Activated CD4-positive, alpha-beta T cell treated with anti-CD3 and anti-CD28 coated beads for 48 hours (primary cell): ENCODE measurements at regions not wholly inside any gene's neighbourhood (a gene's known extent, or its start where the extent isn't known, plus 50 kb on each side); places are given as distances from the start of the nearest gene placed in this dataset.

ENCODE experiments used
- DNase-seq: peaks from one replicate; pipeline ENCODE4 v3.0.0-alpha.2; 2020

GRCh38 chr11:92725352-92725751 is 244.1 kb upstream of the MTNR1B start:
- DNase-seq, result no peak

GRCh38 chr11:92727123-92727522 is 242.3 kb upstream of the MTNR1B start:
- no peak for DNase-seq

GRCh38 chr11:92727769-92728168 is 241.7 kb upstream of the MTNR1B start:
- DNase-seq, result no peak

GRCh38 chr11:92728628-92729027 is 240.8 kb upstream of the MTNR1B start:
- DNase-seq, result no peak

- DNase-seq, result no peak
Measured at GRCh38 chr11:92735039-92735438, 234.4 kb upstream of the MTNR1B start.

GRCh38 chr11:92738276-92738675 is 231.2 kb upstream of the MTNR1B start:
- DNase-seq, result no peak

- no peak for DNase-seq
Measured at GRCh38 chr11:92739041-92739440, 230.4 kb upstream of the MTNR1B start.

- DNase-seq, result no peak
Measured at GRCh38 chr11:92739491-92739890, 230.0 kb upstream of the MTNR1B start.

- DNase-seq, result no peak
Measured at GRCh38 chr11:92740276-92740675, 229.2 kb upstream of the MTNR1B start.

GRCh38 chr11:92744929-92745585 is 224.4 kb upstream of the MTNR1B start:
- DNase-seq, result no peak

GRCh38 chr11:92750794-92751193 is 218.7 kb upstream of the MTNR1B start:
- DNase-seq, result no peak

- DNase-seq, result no peak
Measured at GRCh38 chr11:92751594-92751993, 217.9 kb upstream of the MTNR1B start.

- DNase-seq, result no peak
Measured at GRCh38 chr11:92752122-92752521, 217.3 kb upstream of the MTNR1B start.

- no peak for DNase-seq
Measured at GRCh38 chr11:92753161-92753560, 216.3 kb upstream of the MTNR1B start.

GRCh38 chr11:92758241-92758780 is 211.1 kb upstream of the MTNR1B start:
- DNase-seq, result no peak

- DNase-seq, result no peak
Measured at GRCh38 chr11:92759571-92760214, 209.8 kb upstream of the MTNR1B start.

- DNase-seq, result no peak
Measured at GRCh38 chr11:92762121-92762540, 207.3 kb upstream of the MTNR1B start.

- DNase-seq, result no peak
Measured at GRCh38 chr11:92763336-92763735, 206.1 kb upstream of the MTNR1B start.

- no peak for DNase-seq
Measured at GRCh38 chr11:92764128-92764527, 205.3 kb upstream of the MTNR1B start.

GRCh38 chr11:92765082-92765840 is 204.2 kb upstream of the MTNR1B start:
- DNase-seq, result no peak

- DNase-seq, result no peak
Measured at GRCh38 chr11:92765965-92766371, 203.5 kb upstream of the MTNR1B start.

- DNase-seq, result no peak
Measured at GRCh38 chr11:92766698-92767097, 202.8 kb upstream of the MTNR1B start.

GRCh38 chr11:92767416-92767815 is 202.0 kb upstream of the MTNR1B start:
- DNase-seq, result no peak
